DND-41 (cell line): ENCODE measurements at regions not wholly inside any gene's neighbourhood (a gene's known extent, or its start where the extent isn't known, plus 50 kb on each side); places are given as distances from the start of the nearest gene placed in this dataset.

ENCODE experiments used
- EZH2 ChIP-seq: IDR thresholded peaks from 3 replicates; pipeline ENCODE4 v1.6.1; 2012; ENCODE audit warnings: borderline replicate concordance, low read depth, mild to moderate bottlenecking, moderate library complexity, low read length, inconsistent platforms; ENCODE audit not compliant: severe bottlenecking
- TF ChIP-seq, protein P1 (sequence below): IDR thresholded peaks from 2 replicates; pipeline ENCODE4 v1.5.1; 2012; ENCODE audit warnings: borderline replicate concordance, low read length, moderate library complexity, mild to moderate bottlenecking; ENCODE audit not compliant: poor library complexity, severe bottlenecking; ENCODE audit errors: extremely low read depth

DNA sequence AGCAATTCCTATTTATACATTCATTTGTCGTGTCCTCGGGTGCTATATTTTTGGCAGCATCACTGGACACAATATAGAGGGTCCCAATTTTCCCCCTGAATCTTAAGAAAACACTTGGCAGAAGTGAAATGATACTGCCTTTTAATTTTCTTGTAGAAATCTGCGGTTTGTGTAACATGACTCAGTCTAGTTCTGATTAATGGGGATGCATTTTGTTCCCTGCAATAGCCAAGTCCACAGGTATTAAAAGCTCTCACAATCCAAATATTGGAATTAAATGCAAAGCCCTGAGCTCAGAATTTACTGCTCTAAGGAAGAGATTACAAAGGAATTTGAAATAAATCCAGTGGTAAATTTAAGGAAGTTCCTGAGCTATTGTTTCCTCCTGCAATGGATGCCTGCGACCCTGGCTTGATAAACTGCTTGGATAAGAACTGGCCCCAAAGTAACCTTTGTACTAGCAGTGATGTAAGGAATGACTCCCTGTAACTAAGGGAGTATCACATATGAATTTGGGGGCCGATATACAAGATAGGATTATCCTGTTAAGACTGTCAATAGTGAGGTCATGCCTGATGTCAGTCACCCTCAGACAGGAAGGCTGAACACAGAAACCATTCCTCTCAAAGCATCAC lies 349.7 kb upstream of the C1orf87 start:
- TF ChIP-seq, protein P1, sequence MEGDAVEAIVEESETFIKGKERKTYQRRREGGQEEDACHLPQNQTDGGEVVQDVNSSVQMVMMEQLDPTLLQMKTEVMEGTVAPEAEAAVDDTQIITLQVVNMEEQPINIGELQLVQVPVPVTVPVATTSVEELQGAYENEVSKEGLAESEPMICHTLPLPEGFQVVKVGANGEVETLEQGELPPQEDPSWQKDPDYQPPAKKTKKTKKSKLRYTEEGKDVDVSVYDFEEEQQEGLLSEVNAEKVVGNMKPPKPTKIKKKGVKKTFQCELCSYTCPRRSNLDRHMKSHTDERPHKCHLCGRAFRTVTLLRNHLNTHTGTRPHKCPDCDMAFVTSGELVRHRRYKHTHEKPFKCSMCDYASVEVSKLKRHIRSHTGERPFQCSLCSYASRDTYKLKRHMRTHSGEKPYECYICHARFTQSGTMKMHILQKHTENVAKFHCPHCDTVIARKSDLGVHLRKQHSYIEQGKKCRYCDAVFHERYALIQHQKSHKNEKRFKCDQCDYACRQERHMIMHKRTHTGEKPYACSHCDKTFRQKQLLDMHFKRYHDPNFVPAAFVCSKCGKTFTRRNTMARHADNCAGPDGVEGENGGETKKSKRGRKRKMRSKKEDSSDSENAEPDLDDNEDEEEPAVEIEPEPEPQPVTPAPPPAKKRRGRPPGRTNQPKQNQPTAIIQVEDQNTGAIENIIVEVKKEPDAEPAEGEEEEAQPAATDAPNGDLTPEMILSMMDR: no peak
- TF ChIP-seq EZH2: no peak
